Liver (tissue), 3 donors: ENCODE measurements at regions not wholly inside any gene's neighbourhood (a gene's known extent, or its start where the extent isn't known, plus 50 kb on each side); places are given as distances from the start of the nearest gene placed in this dataset.

ENCODE experiments used
- GABPA ChIP-seq, 2 donors: IDR thresholded peaks in 1 of 2; conservative IDR thresholded peaks in 1 of 2; 2 replicates each; pipeline ENCODE4 v1.6.1; 2016; ENCODE audit warnings: antibody characterized with exemption in 2 of 2, mild to moderate bottlenecking in 1 of 2, moderate library complexity in 1 of 2
- TF ChIP-seq, protein P1 (sequence below): fragments of 150-350 bp; IDR thresholded peaks from 2 replicates; pipeline ENCODE4 v1.5.1; 2017; ENCODE audit warnings: improper control_type of control experiment, low read depth, low read length; ENCODE audit not compliant: missing input control
- TF ChIP-seq, protein P2 (sequence below): IDR thresholded peaks from 2 replicates; pipeline ENCODE4 v1.6.1; 2016; ENCODE audit warnings: antibody characterized with exemption
- donor health status: healthy.
- donor health status: healthy.

DNA sequence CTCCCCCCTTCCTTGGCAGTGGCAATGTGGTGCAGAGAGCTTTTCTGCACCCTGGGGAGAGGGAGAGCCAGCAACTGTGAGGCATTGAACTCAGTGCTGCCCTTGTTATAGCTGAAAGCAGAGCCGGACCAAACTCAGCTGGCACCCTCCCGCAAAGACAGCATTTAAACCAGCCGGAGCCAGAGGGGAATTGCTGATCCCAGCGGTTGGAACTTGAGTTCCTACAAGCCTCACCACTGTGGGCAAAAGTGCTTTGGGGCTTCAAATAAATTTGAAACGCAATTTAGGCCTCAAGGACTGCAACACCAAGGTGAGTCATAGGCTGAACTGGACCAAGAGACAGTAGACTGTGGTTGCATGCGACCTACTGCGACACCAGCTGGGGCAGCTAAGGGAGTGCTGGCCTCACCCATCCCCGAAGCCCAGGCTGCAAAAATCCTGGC, 207.6 kb upstream of the CDKN2B start:
- TF ChIP-seq, protein P1, sequence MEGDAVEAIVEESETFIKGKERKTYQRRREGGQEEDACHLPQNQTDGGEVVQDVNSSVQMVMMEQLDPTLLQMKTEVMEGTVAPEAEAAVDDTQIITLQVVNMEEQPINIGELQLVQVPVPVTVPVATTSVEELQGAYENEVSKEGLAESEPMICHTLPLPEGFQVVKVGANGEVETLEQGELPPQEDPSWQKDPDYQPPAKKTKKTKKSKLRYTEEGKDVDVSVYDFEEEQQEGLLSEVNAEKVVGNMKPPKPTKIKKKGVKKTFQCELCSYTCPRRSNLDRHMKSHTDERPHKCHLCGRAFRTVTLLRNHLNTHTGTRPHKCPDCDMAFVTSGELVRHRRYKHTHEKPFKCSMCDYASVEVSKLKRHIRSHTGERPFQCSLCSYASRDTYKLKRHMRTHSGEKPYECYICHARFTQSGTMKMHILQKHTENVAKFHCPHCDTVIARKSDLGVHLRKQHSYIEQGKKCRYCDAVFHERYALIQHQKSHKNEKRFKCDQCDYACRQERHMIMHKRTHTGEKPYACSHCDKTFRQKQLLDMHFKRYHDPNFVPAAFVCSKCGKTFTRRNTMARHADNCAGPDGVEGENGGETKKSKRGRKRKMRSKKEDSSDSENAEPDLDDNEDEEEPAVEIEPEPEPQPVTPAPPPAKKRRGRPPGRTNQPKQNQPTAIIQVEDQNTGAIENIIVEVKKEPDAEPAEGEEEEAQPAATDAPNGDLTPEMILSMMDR = no peak
- TF ChIP-seq, protein P2, sequence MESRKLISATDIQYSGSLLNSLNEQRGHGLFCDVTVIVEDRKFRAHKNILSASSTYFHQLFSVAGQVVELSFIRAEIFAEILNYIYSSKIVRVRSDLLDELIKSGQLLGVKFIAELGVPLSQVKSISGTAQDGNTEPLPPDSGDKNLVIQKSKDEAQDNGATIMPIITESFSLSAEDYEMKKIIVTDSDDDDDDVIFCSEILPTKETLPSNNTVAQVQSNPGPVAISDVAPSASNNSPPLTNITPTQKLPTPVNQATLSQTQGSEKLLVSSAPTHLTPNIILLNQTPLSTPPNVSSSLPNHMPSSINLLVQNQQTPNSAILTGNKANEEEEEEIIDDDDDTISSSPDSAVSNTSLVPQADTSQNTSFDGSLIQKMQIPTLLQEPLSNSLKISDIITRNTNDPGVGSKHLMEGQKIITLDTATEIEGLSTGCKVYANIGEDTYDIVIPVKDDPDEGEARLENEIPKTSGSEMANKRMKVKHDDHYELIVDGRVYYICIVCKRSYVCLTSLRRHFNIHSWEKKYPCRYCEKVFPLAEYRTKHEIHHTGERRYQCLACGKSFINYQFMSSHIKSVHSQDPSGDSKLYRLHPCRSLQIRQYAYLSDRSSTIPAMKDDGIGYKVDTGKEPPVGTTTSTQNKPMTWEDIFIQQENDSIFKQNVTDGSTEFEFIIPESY = no peak
- no peak for TF ChIP-seq GABPA (IDR thresholded peaks at IDR 0.05 in 1 of 2, conservative IDR thresholded peaks at IDR 0.05 in 1 of 2)
